GM18505 (cell line): ENCODE measurements at regions not wholly inside any gene's neighbourhood (a gene's known extent, or its start where the extent isn't known, plus 50 kb on each side); places are given as distances from the start of the nearest gene placed in this dataset.
A peak's percentile ranks its signal among the peaks of the same experiment; 100 is the strongest.

ENCODE experiments used
- ATAC-seq: cut with Tn5 transposase; IDR thresholded peaks from one replicate; pipeline ENCODE4 v1.9.1; 2021; ENCODE audit not compliant: unreplicated experiment
- POLR2A ChIP-seq: IDR thresholded peaks from 4 replicates; pipeline ENCODE4 v1.6.1; 2011; ENCODE audit warnings: borderline replicate concordance; ENCODE audit not compliant: insufficient read depth, insufficient read length; ENCODE audit errors: extremely low read depth

GRCh38 chr5:110916381-110917049, 155.0 kb upstream of the TSLP start:
- no peak for ATAC-seq
- no peak for TF ChIP-seq POLR2A

GRCh38 chr5:110917161-110917875, 154.2 kb upstream of the TSLP start:
- TF ChIP-seq POLR2A = no peak
- ATAC-seq = no peak

GRCh38 chr5:110918683-110919082, 152.8 kb upstream of the TSLP start:
- ATAC-seq = no peak
- no peak for TF ChIP-seq POLR2A

GRCh38 chr5:110923971-110924370, 147.5 kb upstream of the TSLP start:
- no peak for TF ChIP-seq POLR2A
- no peak for ATAC-seq

GRCh38 chr5:110925398-110925797, 146.1 kb upstream of the TSLP start:
- TF ChIP-seq POLR2A = no peak
- ATAC-seq = no peak

- ATAC-seq = no peak
- TF ChIP-seq POLR2A = no peak
Observed at GRCh38 chr5:110925916-110926315, 145.6 kb upstream of the TSLP start.

GRCh38 chr5:110932755-110933488, 138.6 kb upstream of the TSLP start:
- ATAC-seq = peak; percentile 64
- no peak for TF ChIP-seq POLR2A

GRCh38 chr5:110940136-110940535, 131.4 kb upstream of the TSLP start:
- ATAC-seq = no peak
- TF ChIP-seq POLR2A = no peak

GRCh38 chr5:110945874-110946436, 125.6 kb upstream of the TSLP start:
- ATAC-seq = no peak
- no peak for TF ChIP-seq POLR2A

- TF ChIP-seq POLR2A = no peak
- ATAC-seq = no peak
Observed at GRCh38 chr5:110951373-110951791, 120.1 kb upstream of the TSLP start.

- ATAC-seq = no peak
- TF ChIP-seq POLR2A = no peak
Observed at GRCh38 chr5:110956280-110956912, 115.1 kb upstream of the TSLP start.

GRCh38 chr5:110956913-110957813, 114.3 kb upstream of the TSLP start:
- TF ChIP-seq POLR2A = no peak
- no peak for ATAC-seq
